Activated CD8-positive, alpha-beta memory T cell treated with anti-CD3 and anti-CD28 coated beads for 36 hours (primary cell): ENCODE measurements at regions not wholly inside any gene's neighbourhood (a gene's known extent, or its start where the extent isn't known, plus 50 kb on each side); places are given as distances from the start of the nearest gene placed in this dataset.
"Not testable (repeated sequence)": the region's sequence is repeated elsewhere in the genome, so short reads cannot be mapped to it uniquely, and the experiment has no call there.

ENCODE experiments used
- CTCF ChIA-PET: fragments of 350-600 bp; sonication (Branson Sonifier 250); formaldehyde crosslinking; loops from one replicate; lab custom pipeline; 2021; ENCODE audit warnings: antibody characterized with exemption; lab: Charles Lee
- POLR2A ChIA-PET: fragments of 350-600 bp; sonication (Branson Sonifier 250); formaldehyde crosslinking; loops from one replicate; lab custom pipeline; 2021; ENCODE audit warnings: antibody characterized with exemption; lab: Charles Lee

- ChIA-PET CTCF (interaction anchor here (0.5 kb wide), 1 partner anchor 66 kb away, joined by 4 read pairs; no protein-coding TSS in a partner anchor), POLR2A (no interaction called here)
These were observed 549.4 kb downstream of the GPAM start for GRCh38 chr10:111634191-111634590.

GRCh38 chr10:111646021-111646420 is 537.5 kb downstream of the GPAM start:
- CTCF ChIA-PET, result no interaction called here
- POLR2A ChIA-PET, result no interaction called here

- CTCF ChIA-PET, result no interaction called here
These were observed 535.5 kb downstream of the GPAM start for GRCh38 chr10:111648046-111648445.

GRCh38 chr10:111649080-111649479 is 534.5 kb downstream of the GPAM start:
- CTCF ChIA-PET, result not testable (repeated sequence)

More at GRCh38 chr10:111648046-111648445, 535.5 kb downstream of the GPAM start:
- POLR2A ChIA-PET, result no interaction called here

GRCh38 chr10:111650088-111650487 is 533.5 kb downstream of the GPAM start:
- POLR2A ChIA-PET, result no interaction called here
- CTCF ChIA-PET, result interaction anchor here (0.6 kb wide), 1 partner anchor 118 kb away, joined by 3 read pairs; no protein-coding TSS in a partner anchor

More at GRCh38 chr10:111649080-111649479, 534.5 kb downstream of the GPAM start:
- POLR2A ChIA-PET, result not testable (repeated sequence)

- ChIA-PET CTCF (no interaction called here), POLR2A (no interaction called here)
These were observed 527.5 kb downstream of the GPAM start for GRCh38 chr10:111656066-111656465.

- CTCF ChIA-PET, result no interaction called here
- POLR2A ChIA-PET, result no interaction called here
These were observed 505.8 kb downstream of the GPAM start for GRCh38 chr10:111677759-111678158.

- CTCF ChIA-PET, result no interaction called here
- POLR2A ChIA-PET, result no interaction called here
These were observed 496.8 kb downstream of the GPAM start for GRCh38 chr10:111686796-111687195.

GRCh38 chr10:111698711-111699110 is 484.9 kb downstream of the GPAM start:
- CTCF ChIA-PET, result no interaction called here
- POLR2A ChIA-PET, result no interaction called here

GRCh38 chr10:111703986-111704385 is 479.6 kb downstream of the GPAM start:
- POLR2A ChIA-PET, result no interaction called here

GRCh38 chr10:111705021-111705420 is 478.5 kb downstream of the GPAM start:
- CTCF ChIA-PET, result no interaction called here
- POLR2A ChIA-PET, result no interaction called here

More at GRCh38 chr10:111703986-111704385, 479.6 kb downstream of the GPAM start:
- CTCF ChIA-PET, result no interaction called here

GRCh38 chr10:111706331-111706730 is 477.2 kb downstream of the GPAM start:
- CTCF ChIA-PET, result no interaction called here

GRCh38 chr10:111707076-111707475 is 476.5 kb downstream of the GPAM start:
- CTCF ChIA-PET, result no interaction called here

More at GRCh38 chr10:111706331-111706730, 477.2 kb downstream of the GPAM start:
- POLR2A ChIA-PET, result interaction anchor here (0.6 kb wide), 1 partner anchor 134 kb away, joined by 4 read pairs; no protein-coding TSS in a partner anchor

GRCh38 chr10:111709603-111710002 is 474.0 kb downstream of the GPAM start:
- ChIA-PET POLR2A (no interaction called here), CTCF (no interaction called here)

More at GRCh38 chr10:111707076-111707475, 476.5 kb downstream of the GPAM start:
- POLR2A ChIA-PET, result no interaction called here

- POLR2A ChIA-PET, result no interaction called here
- CTCF ChIA-PET, result no interaction called here
These were observed 467.5 kb downstream of the GPAM start for GRCh38 chr10:111716032-111716431.

- ChIA-PET POLR2A (no interaction called here), CTCF (no interaction called here)
These were observed 459.4 kb downstream of the GPAM start for GRCh38 chr10:111724121-111724520.

- ChIA-PET POLR2A (no interaction called here), CTCF (no interaction called here)
These were observed 458.5 kb downstream of the GPAM start for GRCh38 chr10:111725050-111725449.

- ChIA-PET CTCF (no interaction called here), POLR2A (no interaction called here)
These were observed 451.3 kb downstream of the GPAM start for GRCh38 chr10:111732166-111732785.

- ChIA-PET POLR2A (no interaction called here), CTCF (no interaction called here)
These were observed 444.3 kb downstream of the GPAM start for GRCh38 chr10:111739125-111739873.

GRCh38 chr10:111739874-111740139 is 443.8 kb downstream of the GPAM start:
- CTCF ChIA-PET, result no interaction called here
- POLR2A ChIA-PET, result no interaction called here

GRCh38 chr10:111745982-111746381 is 437.6 kb downstream of the GPAM start:
- ChIA-PET POLR2A (no interaction called here), CTCF (no interaction called here)
